Astrocyte of the spinal cord (primary cell): ENCODE measurements at regions not wholly inside any gene's neighbourhood (a gene's known extent, or its start where the extent isn't known, plus 50 kb on each side); places are given as distances from the start of the nearest gene placed in this dataset.
A peak's percentile ranks its signal among the peaks of the same experiment; 100 is the strongest.

Experiments
- DNase-seq: peaks from one replicate; pipeline ENCODE4 v3.0.0; 2011; ENCODE audit warnings: low read depth, low spot score
- H3K4me3 ChIP-seq: 2 replicates; pipeline ENCODE4 v1.5.1; 2011; ENCODE audit warnings: low read depth, mild to moderate bottlenecking, low read length, moderate library complexity
- CTCF ChIP-seq: IDR thresholded peaks from 2 replicates; pipeline ENCODE4 v1.5.1; 2012; ENCODE audit warnings: low read depth, mild to moderate bottlenecking, low read length, inconsistent platforms
- in situ Hi-C: cut with HindIII; loops from 2 replicates; pipeline ENCODE4 v1.10.0; 2017; ENCODE audit warnings: low sequenced_read_pairs

- in situ Hi-C loops: no loop called here
- H3K4me3 ChIP-seq: no peak overlapping the region
- DNase-seq: no peak
- no peak for TF ChIP-seq CTCF
These were observed 351.6 kb downstream of the THBS2 start for GRCh38 chr6:168902075-168902474.

- peak; percentile 59 for DNase-seq
- no peak for TF ChIP-seq CTCF
- in situ Hi-C loops: no loop called here
- no peak overlapping the region for H3K4me3 ChIP-seq
These were observed 352.6 kb downstream of the THBS2 start for GRCh38 chr6:168901076-168901475.

- no peak overlapping the region for H3K4me3 ChIP-seq
- in situ Hi-C loops: no loop called here
- no peak for DNase-seq
- no peak for TF ChIP-seq CTCF
These were observed 357.3 kb downstream of the THBS2 start for GRCh38 chr6:168896321-168896720.

GRCh38 chr6:168895102-168895812 lies 358.4 kb downstream of the THBS2 start:
- no peak overlapping the region for H3K4me3 ChIP-seq
- in situ Hi-C loops: no loop called here
- DNase-seq: peak; percentile 57
- peak; percentile 96 for TF ChIP-seq CTCF

- in situ Hi-C loops: no loop called here
- no peak for DNase-seq
- no peak for TF ChIP-seq CTCF
- no peak overlapping the region for H3K4me3 ChIP-seq
These were observed 361.6 kb downstream of the THBS2 start for GRCh38 chr6:168892031-168892430.

GRCh38 chr6:168890981-168891365 lies 362.7 kb downstream of the THBS2 start:
- no peak overlapping the region for H3K4me3 ChIP-seq
- in situ Hi-C loops: no loop called here
- TF ChIP-seq CTCF: no peak
- DNase-seq: no peak
